HepG2 (cell line): ENCODE measurements at regions not wholly inside any gene's neighbourhood (a gene's known extent, or its start where the extent isn't known, plus 50 kb on each side); places are given as distances from the start of the nearest gene placed in this dataset.

Experiments
- ATAC-seq: fragments of 200-7000 bp; cut with Tn5 transposase; 3 replicates; pipeline ENCODE4 v1.9.1; 2020; ENCODE audit warnings: mild to moderate bottlenecking, moderate library complexity
- BruUV-seq: library from RNA; stranded (reverse); fragments of 400-500 nt; replicated peaks from 2 replicates; lab custom pipeline; 2021; lab: Mats Ljungman, UMichigan
- CTCF ChIA-PET: fragments of 300-600 bp; formaldehyde crosslinking; extraction: SDS; loops from one replicate; lab custom pipeline; 2021; ENCODE audit warnings: low total read pairs, inconsistent platforms, low intra/inter-chr PET ratio; lab: Yijun Ruan, JAX
- POLR2A ChIA-PET: fragments of 350-600 bp; sonication (Branson Sonifier 250); formaldehyde crosslinking; loops from one replicate; lab custom pipeline; 2020; ENCODE audit warnings: antibody characterized with exemption, inconsistent platforms; lab: Yijun Ruan, JAX
- DNase-seq: peaks from one replicate; pipeline ENCODE4 v3.0.0-alpha.2; 2015; ENCODE audit warnings: low spot score
- FAIRE-seq: peaks from 3 replicates; lab custom pipeline; 2011; peaks lifted over from hg19 to GRCh38; lab: Jason Lieb, UNC
- H2AFZ ChIP-seq: one replicate; pipeline ENCODE4 v1.6.1; 2011; ENCODE audit warnings: low read length, inconsistent platforms
- H3K27ac ChIP-seq: fragments of 300-600 bp; 3 replicates; pipeline ENCODE4 v1.8.0; 2011; ENCODE audit warnings: mixed run types, mild to moderate bottlenecking, mixed read lengths, low read length, inconsistent platforms; ENCODE audit not compliant: insufficient read depth; ENCODE audit errors: extremely low read length
- H3K27me3 ChIP-seq, 2 experiments: fragments of 200-600 bp in 1 of 2; 2 replicates in 1 of 2; 3 replicates in 1 of 2; pipeline versions ENCODE4 v1.6.0 to v1.8.0; 2011; ENCODE audit warnings: low read length in 2 of 2, mild to moderate bottlenecking in 2 of 2, moderate library complexity in 2 of 2, inconsistent platforms in 1 of 2; ENCODE audit not compliant: insufficient read depth in 2 of 2, control insufficient read depth in 1 of 2
- H3K36me3 ChIP-seq, 2 experiments: fragments of 200-600 bp in 1 of 2; replicated peaks in 1 of 2; 2 replicates in 1 of 2; 3 replicates in 1 of 2; pipeline versions ENCODE4 v1.5.1 to v1.8.0; 2011; ENCODE audit warnings: low read length in 2 of 2, inconsistent platforms in 1 of 2; ENCODE audit not compliant: insufficient read depth in 2 of 2, control insufficient read depth in 1 of 2
- H3K4me1 ChIP-seq: 2 replicates; pipeline ENCODE4 v1.5.1; 2012; ENCODE audit warnings: low read length, inconsistent platforms; ENCODE audit not compliant: insufficient read depth
- H3K4me2 ChIP-seq: 2 replicates; pipeline ENCODE4 v1.6.0; 2011; ENCODE audit warnings: low read depth, low read length, inconsistent platforms
- H3K4me3 ChIP-seq, 3 experiments: fragments of 200-600 bp in 1 of 3; sonication (generic), shearing (Covaris generic) in 1 of 3; replicated peaks in 1 of 3; 2 replicates each; pipeline ENCODE4 v1.5.1; 2011 to 2016; ENCODE audit warnings: low read length in 3 of 3, inconsistent platforms in 2 of 3, low read depth in 2 of 3, mild to moderate bottlenecking in 2 of 3, control low read depth in 1 of 3, mixed read lengths in 1 of 3; ENCODE audit not compliant: insufficient read depth in 1 of 3
- H3K79me2 ChIP-seq: one replicate; pipeline ENCODE4 v1.6.1; 2011; ENCODE audit warnings: low read length, inconsistent platforms; ENCODE audit not compliant: insufficient read depth
- H3K9ac ChIP-seq: 2 replicates; pipeline ENCODE4 v1.6.0; 2011; ENCODE audit warnings: mild to moderate bottlenecking, low read depth, low read length, inconsistent platforms; ENCODE audit not compliant: insufficient read depth
- H3K9me3 ChIP-seq: 2 replicates; pipeline ENCODE4 v1.5.1; 2012; ENCODE audit warnings: mild to moderate bottlenecking, low read length
- H4K20me1 ChIP-seq: 2 replicates; pipeline ENCODE4 v1.6.0; 2011; ENCODE audit warnings: inconsistent platforms, mild to moderate bottlenecking, low read length, moderate library complexity; ENCODE audit not compliant: insufficient read depth
- GTF3A ChIP-seq: sonication (generic); formaldehyde crosslinking; conservative IDR thresholded peaks from 2 replicates; pipeline ENCODE4 v1.4.0; 2020; ENCODE audit warnings: mild to moderate bottlenecking, missing genetic modification reagents
- HCFC1 ChIP-seq: fragments of 150-350 bp; IDR thresholded peaks from 2 replicates; pipeline ENCODE4 v1.6.1; 2014; ENCODE audit warnings: low read depth, low read length
- HDAC1 ChIP-seq: sonication (generic); formaldehyde crosslinking; IDR thresholded peaks from 2 replicates; pipeline ENCODE4 v1.5.1; 2020; ENCODE audit warnings: mild to moderate bottlenecking, missing genetic modification reagents
- RNF2 ChIP-seq: fragments of 450-650 bp; conservative IDR thresholded peaks from 2 replicates; pipeline ENCODE4 v1.6.1; 2016; ENCODE audit warnings: low read depth
- SAFB2 ChIP-seq: sonication (generic); formaldehyde crosslinking; IDR thresholded peaks from 2 replicates; pipeline ENCODE4 v1.5.1; 2020; ENCODE audit warnings: missing genetic modification reagents, low read depth, mild to moderate bottlenecking, borderline replicate concordance
- SIN3A ChIP-seq: IDR thresholded peaks from 2 replicates; pipeline ENCODE4 v1.6.1; 2011; ENCODE audit warnings: low read depth, mild to moderate bottlenecking, control low read depth, low read length, borderline replicate concordance
- SOX13 ChIP-seq, 3 experiments: fragments of 450-650 bp in 1 of 3; sonication (generic) in 1 of 3; formaldehyde crosslinking in 1 of 3; IDR thresholded peaks in 2 of 3; conservative IDR thresholded peaks in 1 of 3; 2 replicates each; pipeline versions ENCODE4 v1.5.0 to v1.6.1; 2016 to 2020; ENCODE audit warnings: antibody characterized with exemption in 1 of 3, mild to moderate bottlenecking in 1 of 3, missing compliant biosample characterization in 1 of 3, missing genetic modification reagents in 1 of 3, moderate library complexity in 1 of 3
- TCF7 ChIP-seq: sonication (generic); IDR thresholded peaks from 2 replicates; pipeline ENCODE4 v1.6.1; 2016; ENCODE audit warnings: antibody characterized with exemption, low read depth
- TFE3 ChIP-seq: IDR thresholded peaks from 2 replicates; pipeline ENCODE4 v1.6.1; 2016
- THAP7 ChIP-seq: sonication (generic); formaldehyde crosslinking; IDR thresholded peaks from 2 replicates; pipeline ENCODE4 v1.8.1; 2023; ENCODE audit warnings: mild to moderate bottlenecking, missing genetic modification reagents
- ZBTB25 ChIP-seq: IDR thresholded peaks from 2 replicates; pipeline ENCODE4 v1.6.1; 2018; ENCODE audit warnings: missing genetic modification reagents
- ZBTB46 ChIP-seq: sonication (generic); formaldehyde crosslinking; IDR thresholded peaks from 2 replicates; pipeline ENCODE4 v1.4.0; 2020; ENCODE audit warnings: mild to moderate bottlenecking, missing genetic modification reagents, borderline replicate concordance
- ZNF563 ChIP-seq: sonication (generic); formaldehyde crosslinking; IDR thresholded peaks from 2 replicates; pipeline ENCODE4 v1.8.0; 2022; ENCODE audit warnings: mild to moderate bottlenecking, moderate library complexity, missing genetic modification reagents
- ZNF577 ChIP-seq: sonication (generic); formaldehyde crosslinking; IDR thresholded peaks from 2 replicates; pipeline ENCODE4 v1.4.0; 2020; ENCODE audit warnings: mild to moderate bottlenecking, low read depth, missing genetic modification reagents, borderline replicate concordance
- ZNF83 ChIP-seq: sonication (generic); formaldehyde crosslinking; IDR thresholded peaks from 2 replicates; pipeline ENCODE4 v1.4.0; 2020; ENCODE audit warnings: missing genetic modification reagents, mild to moderate bottlenecking, borderline replicate concordance
- ZSCAN30 ChIP-seq: sonication (generic); formaldehyde crosslinking; IDR thresholded peaks from 2 replicates; pipeline ENCODE4 v1.5.0; 2020; ENCODE audit warnings: mild to moderate bottlenecking, missing genetic modification reagents
- WGBS: methylation state at CpG from one replicate; pipeline ENCODE4 v1.1.6; 2017; ENCODE audit warnings: low lambda C conversion rate; 5-methylcytosine and 5-hydroxymethylcytosine counted together
- in situ Hi-C: cut with HindIII; loops from 2 replicates; pipeline ENCODE4 v1.10.0; 2017; ENCODE audit warnings: low pct_unique_long_range_greater_than_20kb; ENCODE audit not compliant: extremely low pct_ligation_motif_present
- intact Hi-C: fragments of 100-400 bp; cut with micrococcal nuclease; formaldehyde crosslinking; loops from one replicate; pipeline ENCODE4 v1.10.0; 2022; ENCODE audit not compliant: unreplicated experiment

GRCh38 chr5:147961208-147961749 lies 54.9 kb upstream of the C5orf46 start:
- no peaks in the 10 kb centered on the region for H3K36me3 ChIP-seq
- H3K9me3 ChIP-seq, result no peaks in the 10 kb centered on the region
- BruUV-seq, result no TSS peak
- H2AFZ ChIP-seq, result no peak overlapping the region
- CTCF ChIA-PET, result no interaction called here
- H3K27ac ChIP-seq, result no peak overlapping the region
- ATAC-seq (no peak), DNase-seq (no peak)
- TF ChIP-seq ZNF577, result no peak
- TF ChIP-seq ZBTB25 (CRISPR knock-in tag), result no peak
- TF ChIP-seq SIN3A, result no peak
- no peak for TF ChIP-seq ZBTB46 (CRISPR knock-in tag)
- no peak for TF ChIP-seq SAFB2 (CRISPR knock-in tag)
- TF ChIP-seq TCF7, result no peak
- TF ChIP-seq HCFC1, result no peak
- TF ChIP-seq ZNF563 (CRISPR knock-in tag), result no peak
- no peak for TF ChIP-seq GTF3A (CRISPR knock-in tag)
- no peak for TF ChIP-seq HDAC1 (CRISPR knock-in tag)
- TF ChIP-seq TFE3 (CRISPR knock-in tag), result no peak
- no peak for TF ChIP-seq ZNF83 (CRISPR knock-in tag)
- TF ChIP-seq SOX13 (IDR thresholded peaks at IDR 0.05), result no peak
- no peak for TF ChIP-seq SOX13 (CRISPR knock-in tag; conservative IDR thresholded peaks at IDR 0.05 in 1 of 2, IDR thresholded peaks at IDR 0.05 in 1 of 2)
- no peak for TF ChIP-seq RNF2
- no peak for TF ChIP-seq ZSCAN30 (CRISPR knock-in tag)
- TF ChIP-seq THAP7 (CRISPR knock-in tag), result no peak
- TF ChIP-seq, all 625 proteins: peak for 0
- no peak overlapping the region for H3K4me2 ChIP-seq
- H3K79me2 ChIP-seq, result no peaks in the 10 kb centered on the region
- H3K9ac ChIP-seq, result no peak overlapping the region
- FAIRE-seq, result no peak
- intact Hi-C loops, result no loop called here
- POLR2A ChIA-PET, result no interaction called here
- in situ Hi-C loops, result no loop called here
- WGBS, result 6% methylated on average over 2 of the region's 2 CpGs
- no peak overlapping the region for H3K4me3 ChIP-seq
- H3K27me3 ChIP-seq, result no peaks in the 10 kb centered on the region
- no peaks in the 10 kb centered on the region for H3K4me1 ChIP-seq
- H4K20me1 ChIP-seq, result no peaks in the 10 kb centered on the region
